GM12875 (cell line): ENCODE measurements at regions not wholly inside any gene's neighbourhood (a gene's known extent, or its start where the extent isn't known, plus 50 kb on each side); places are given as distances from the start of the nearest gene placed in this dataset.

Experiments used
- H3K4me3 ChIP-seq: one replicate; pipeline ENCODE4 v1.5.1; 2011; ENCODE audit warnings: low read depth, low read length, control low read depth
- TF ChIP-seq, protein P1 (sequence below): IDR thresholded peaks from 2 replicates; pipeline ENCODE4 v1.5.1; 2011; ENCODE audit warnings: low read depth, mild to moderate bottlenecking, control low read depth, inconsistent platforms, low read length, moderate library complexity, borderline replicate concordance; ENCODE audit not compliant: insufficient read depth

DNA sequence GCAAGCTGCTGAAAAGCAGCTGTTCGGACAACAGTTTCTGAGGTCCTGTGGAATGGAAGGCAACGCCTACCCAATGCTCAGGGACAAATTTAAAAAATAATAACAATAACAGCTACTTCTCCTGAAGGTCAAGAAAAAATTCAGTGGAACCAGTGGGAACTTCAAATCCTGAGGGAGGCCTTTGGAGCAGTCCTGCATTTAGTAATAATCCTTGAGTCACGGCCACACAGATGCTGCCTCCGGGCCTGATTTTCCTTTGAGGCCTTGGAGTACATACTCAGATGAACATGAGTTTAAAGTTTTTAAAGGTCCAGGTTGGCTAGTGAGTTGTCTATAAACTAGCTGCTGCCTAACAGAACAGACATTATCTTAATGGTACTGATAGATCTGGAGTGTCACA lies 268.0 kb downstream of the MSRB3 start:
- TF ChIP-seq, protein P1, sequence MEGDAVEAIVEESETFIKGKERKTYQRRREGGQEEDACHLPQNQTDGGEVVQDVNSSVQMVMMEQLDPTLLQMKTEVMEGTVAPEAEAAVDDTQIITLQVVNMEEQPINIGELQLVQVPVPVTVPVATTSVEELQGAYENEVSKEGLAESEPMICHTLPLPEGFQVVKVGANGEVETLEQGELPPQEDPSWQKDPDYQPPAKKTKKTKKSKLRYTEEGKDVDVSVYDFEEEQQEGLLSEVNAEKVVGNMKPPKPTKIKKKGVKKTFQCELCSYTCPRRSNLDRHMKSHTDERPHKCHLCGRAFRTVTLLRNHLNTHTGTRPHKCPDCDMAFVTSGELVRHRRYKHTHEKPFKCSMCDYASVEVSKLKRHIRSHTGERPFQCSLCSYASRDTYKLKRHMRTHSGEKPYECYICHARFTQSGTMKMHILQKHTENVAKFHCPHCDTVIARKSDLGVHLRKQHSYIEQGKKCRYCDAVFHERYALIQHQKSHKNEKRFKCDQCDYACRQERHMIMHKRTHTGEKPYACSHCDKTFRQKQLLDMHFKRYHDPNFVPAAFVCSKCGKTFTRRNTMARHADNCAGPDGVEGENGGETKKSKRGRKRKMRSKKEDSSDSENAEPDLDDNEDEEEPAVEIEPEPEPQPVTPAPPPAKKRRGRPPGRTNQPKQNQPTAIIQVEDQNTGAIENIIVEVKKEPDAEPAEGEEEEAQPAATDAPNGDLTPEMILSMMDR, result no peak
- H3K4me3 ChIP-seq, result no peak overlapping the region

DNA sequence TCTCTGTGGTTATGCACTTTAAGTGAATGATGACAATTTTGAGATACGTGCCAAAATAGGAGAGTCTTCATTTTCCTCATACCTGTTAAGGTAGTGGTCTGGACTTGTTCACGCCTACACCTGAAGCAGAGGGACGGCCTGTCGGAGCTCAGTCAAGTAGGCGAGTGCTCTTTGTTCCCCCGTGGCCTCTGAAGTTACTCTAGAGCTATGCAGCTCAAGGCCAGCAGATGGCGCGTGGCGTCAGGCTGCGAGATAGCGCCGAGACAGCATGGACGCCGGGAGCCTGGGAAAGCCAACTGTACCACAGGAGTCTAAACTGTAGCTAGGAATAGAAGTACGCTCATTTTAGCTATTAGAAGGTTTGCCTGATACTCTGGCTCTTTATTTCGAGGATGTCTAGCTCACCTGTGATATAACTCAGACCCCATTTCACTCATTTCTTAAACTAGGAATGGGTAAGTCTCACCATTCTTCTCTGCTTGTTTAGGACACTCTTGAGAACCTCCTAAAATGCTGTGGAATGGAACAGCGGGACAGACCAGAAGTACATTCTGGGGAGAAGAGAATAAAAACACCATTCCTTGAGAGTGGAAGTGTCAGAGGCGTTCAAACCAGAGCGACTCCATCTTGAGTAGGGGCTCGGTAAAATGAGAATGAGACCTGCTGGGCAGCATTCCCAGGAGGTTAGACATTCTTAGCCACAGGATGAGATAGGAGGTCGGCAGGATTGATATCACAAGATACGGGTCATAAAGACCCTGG lies 267.4 kb upstream of the HMGA2 start:
- no peak overlapping the region for H3K4me3 ChIP-seq
- TF ChIP-seq, protein P1, result peak; percentile 94

DNA sequence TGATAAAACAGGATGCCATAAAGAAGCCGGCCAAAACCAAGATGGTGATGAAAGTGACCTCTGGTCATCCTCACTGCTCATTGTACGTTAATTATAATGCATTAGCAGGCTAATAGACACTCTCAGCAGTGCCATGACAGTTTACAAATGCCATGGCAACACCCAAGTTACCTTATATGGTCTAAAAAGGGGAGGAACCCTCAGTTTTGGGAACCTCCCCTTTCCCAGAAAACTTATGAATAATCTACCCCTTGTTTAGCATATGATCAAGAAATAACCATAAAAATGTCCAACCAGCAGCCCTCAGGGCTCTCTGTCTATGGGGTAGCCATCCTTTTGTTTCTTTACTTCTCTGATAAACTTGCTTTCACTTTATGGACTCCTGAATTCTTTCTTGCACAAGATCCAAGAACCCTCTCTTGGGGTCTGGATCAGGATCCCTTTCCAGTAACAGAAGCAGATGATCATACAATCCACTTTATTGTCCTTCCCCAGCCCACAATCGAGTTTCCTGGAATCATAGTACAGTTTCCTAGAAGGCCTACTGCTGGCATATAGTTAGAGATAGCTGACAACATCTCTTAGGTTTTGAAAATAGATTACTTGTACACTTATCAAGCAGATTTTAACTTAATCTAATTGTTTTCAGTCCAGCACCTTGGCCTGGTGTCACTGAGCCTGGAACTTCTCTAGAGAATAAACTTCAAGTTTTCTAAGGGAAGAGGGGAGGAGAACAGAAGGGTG lies 266.7 kb upstream of the HMGA2 start:
- no peak overlapping the region for H3K4me3 ChIP-seq
- TF ChIP-seq, protein P1, result no peak

DNA sequence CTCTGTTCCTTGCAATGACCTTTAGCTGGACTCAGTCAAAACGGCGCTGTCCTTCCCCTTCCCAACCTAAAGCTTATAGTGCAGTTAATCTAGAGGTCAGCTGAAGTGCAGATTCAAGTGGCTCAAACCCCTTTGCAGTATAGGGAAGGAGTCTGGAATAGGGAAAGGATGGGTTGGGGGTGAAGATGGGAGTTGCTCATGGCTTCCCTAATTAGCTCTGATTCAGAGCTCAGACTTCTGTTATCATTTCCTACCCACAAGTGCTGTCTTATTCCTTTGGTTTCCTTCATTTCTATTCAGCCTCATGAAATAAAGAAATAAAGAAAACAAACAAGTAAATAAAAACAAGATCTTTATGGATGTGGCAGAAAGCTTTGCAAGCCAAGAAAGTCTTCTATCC lies 264.0 kb upstream of the HMGA2 start:
- no peak overlapping the region for H3K4me3 ChIP-seq
- TF ChIP-seq, protein P1, result no peak

DNA sequence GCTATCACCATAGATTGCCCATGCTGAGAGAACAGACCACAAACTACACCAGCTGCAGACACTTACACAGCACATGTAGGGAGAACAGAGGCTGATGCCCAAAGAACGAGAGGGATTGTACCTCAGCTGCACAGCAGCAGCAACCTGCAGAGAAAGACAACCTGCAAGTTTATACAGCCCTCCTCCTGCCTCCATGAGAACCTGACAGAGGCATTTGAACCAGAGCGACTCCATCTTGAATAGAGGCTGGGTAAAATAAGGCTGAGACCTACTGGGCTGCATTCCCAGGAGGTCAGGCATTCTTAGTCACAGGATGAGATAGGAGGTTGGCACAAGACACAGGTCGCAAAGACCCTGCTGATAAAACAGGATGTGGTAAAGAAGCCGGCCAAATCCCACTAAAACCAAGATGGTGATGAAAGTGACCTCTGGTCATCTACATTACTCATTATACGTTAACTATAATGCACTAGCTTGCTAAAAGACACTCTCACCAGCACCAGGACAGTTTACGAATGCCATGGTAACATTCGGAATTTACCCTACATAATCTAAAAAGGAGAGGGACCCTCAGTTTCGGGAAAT lies 262.4 kb upstream of the HMGA2 start:
- TF ChIP-seq, protein P1, result no peak
- no peak overlapping the region for H3K4me3 ChIP-seq

GRCh38 chr12:65565601-65566560 lies 258.4 kb upstream of the HMGA2 start:
- H3K4me3 ChIP-seq, result no peak overlapping the region
- TF ChIP-seq, protein P1, result no peak
